ENCODE measurements at regions not wholly inside any gene's neighbourhood (a gene's known extent, or its start where the extent isn't known, plus 50 kb on each side); places are given as distances from the start of the nearest gene placed in this dataset.

DNA sequence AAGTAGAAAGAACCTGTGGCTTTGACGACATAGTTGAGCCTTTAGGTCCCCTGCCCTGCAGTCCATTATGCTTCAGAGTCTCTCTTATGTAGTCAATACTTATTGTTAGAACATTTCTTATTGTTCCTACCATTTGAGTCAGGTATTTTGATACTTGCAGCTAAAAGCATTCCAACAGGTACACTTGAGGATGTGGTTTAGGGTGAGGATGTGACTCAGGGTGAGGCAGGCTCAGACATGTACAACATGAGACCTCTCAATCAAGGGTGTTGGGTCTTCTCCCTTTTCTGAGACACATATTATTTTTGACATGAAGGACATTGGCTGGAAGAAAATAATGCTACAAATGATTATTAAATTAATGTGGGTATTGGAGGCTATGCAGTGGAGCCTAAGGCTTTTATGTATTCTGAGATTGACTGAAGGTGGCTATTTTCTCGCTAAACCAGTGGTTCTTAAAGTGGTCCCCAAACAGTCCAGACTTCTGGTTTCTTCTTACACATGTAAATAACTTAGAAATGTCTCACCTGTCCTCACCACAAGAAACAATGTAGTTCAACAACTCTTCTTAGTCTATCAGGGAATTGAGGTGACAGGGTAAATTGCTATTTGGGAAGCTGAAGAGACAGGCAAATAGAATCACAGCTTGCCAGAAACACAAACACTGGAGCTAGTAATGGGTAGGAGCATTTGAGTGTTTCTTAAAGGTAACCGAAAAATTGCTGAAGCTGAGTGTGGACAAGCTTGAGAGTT is 135.5 kb upstream of the ZPLD1 start:
- WGBS: 83% methylated on average over 2 of the region's 3 CpGs
- H4K8ac ChIP-seq (ENCODE audit: low read length): no peak overlapping the region
- H3K79me1 ChIP-seq (replicated peaks; ENCODE audit: low read length, poor library complexity, severe bottlenecking): no peaks in the 10 kb centered on the region
- no peak overlapping the region for H2BK15ac ChIP-seq (ENCODE audit: low read depth, poor library complexity, severe bottlenecking)
- no peak overlapping the region for H2BK5ac ChIP-seq (ENCODE audit: low read depth, low read length, poor library complexity, severe bottlenecking)
- no peak overlapping the region for H3K4ac ChIP-seq (ENCODE audit: low read depth in 1 of 2, low read length in 2 of 2)
- no peak overlapping the region for H3K23ac ChIP-seq (ENCODE audit: low read length in 2 of 2)
- H3K4me1 ChIP-seq (ENCODE audit: control insufficient read depth, insufficient read depth, low read depth, low read length): no peaks in the 10 kb centered on the region
- no peak overlapping the region for H2AFZ ChIP-seq (ENCODE audit: low read depth, low read length)
- no peak overlapping the region for H3K14ac ChIP-seq (ENCODE audit: low read length in 2 of 2)
- no peaks in the 10 kb centered on the region for H3K36me3 ChIP-seq (ENCODE audit: control insufficient read depth in 1 of 2, insufficient read depth in 2 of 2, low read depth in 1 of 2, low read length in 2 of 2)
- H3K4me3 ChIP-seq (ENCODE audit: insufficient read depth in 1 of 2, low read depth in 1 of 2, low read length in 2 of 2): no peak overlapping the region
- no peak overlapping the region for H3K4me2 ChIP-seq (ENCODE audit: low read length, poor library complexity, severe bottlenecking)
- no peak overlapping the region for H2BK120ac ChIP-seq (ENCODE audit: low read depth, low read length)
- no peak overlapping the region for H4K91ac ChIP-seq (ENCODE audit: low read length)
- no peak overlapping the region for H2BK12ac ChIP-seq (ENCODE audit: low read length in 2 of 2)
- no peak overlapping the region for H3K9ac ChIP-seq (ENCODE audit: low read length)
- no peak overlapping the region for H3K18ac ChIP-seq (ENCODE audit: low read depth in 1 of 2, low read length in 2 of 2)
- DNase-seq: no peak
- H3K27me3 ChIP-seq (ENCODE audit: control insufficient read depth in 1 of 2, insufficient read depth in 1 of 2, low read length in 2 of 2): peaks cover 0 to 3% of the 10 kb centered on the region in 2 experiments
- no peak overlapping the region for H2AK5ac ChIP-seq (ENCODE audit: low read length, severe bottlenecking)
- no peaks in the 10 kb centered on the region for H3K9me3 ChIP-seq (ENCODE audit: control insufficient read depth, low read length)
- H3K27ac ChIP-seq (ENCODE audit: low read length, poor library complexity, severe bottlenecking): no peak overlapping the region

DNA sequence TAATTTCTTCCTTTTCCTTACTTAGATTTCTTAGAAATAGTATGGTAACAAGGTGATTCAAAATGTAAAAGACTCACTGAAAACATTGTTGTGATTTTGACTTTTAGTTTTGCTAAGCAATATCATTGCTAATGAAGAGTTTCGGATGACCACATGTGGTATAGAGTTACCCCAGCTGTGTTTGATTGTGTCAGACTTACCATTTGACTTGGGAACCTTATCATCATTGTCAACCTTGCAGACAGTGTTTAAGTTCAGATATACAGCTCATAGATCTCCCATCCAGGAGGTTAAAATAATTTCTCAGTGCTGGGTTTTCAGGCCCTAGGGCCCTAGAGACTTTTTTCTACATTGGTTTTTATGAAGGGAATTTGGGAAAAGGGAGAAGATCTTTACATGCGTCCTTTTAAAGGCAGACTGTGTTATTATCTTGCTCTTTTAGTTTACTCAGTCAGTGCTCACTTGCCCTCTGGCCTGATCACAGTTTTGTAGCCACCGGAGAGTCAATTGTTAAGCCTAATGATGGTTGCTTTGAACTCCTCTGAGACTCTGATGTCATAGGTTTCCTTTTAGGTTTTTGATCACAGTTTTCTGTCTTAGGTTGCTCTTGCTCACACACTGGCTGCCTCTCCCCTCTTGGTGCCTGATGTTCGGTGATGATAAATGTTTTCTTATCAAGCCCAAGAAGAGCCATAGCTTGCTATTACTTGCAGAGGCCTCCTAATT is 133.5 kb upstream of the ZPLD1 start:
- no peak overlapping the region for H2BK15ac ChIP-seq (ENCODE audit: low read depth, poor library complexity, severe bottlenecking)
- H3K9me3 ChIP-seq (ENCODE audit: control insufficient read depth, low read length): no peaks in the 10 kb centered on the region

DNA sequence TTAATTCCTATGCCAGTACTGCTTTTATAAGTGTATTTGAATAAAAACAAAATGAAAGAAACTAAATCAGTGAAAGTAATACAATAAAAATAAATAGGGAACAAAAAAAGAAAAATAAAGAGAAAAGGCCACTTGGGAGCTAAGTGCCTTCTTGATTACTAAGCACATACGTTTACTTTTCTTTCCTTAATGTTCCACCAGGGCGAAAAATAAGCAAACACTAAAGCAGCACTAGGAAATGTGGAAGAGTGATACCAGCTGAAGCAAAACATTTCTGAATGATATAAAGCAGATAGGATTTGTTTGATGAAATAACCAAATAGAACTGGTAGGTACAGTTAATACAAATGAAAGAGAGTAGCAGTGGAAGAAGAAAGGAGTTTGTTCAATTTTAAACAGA is 132.8 kb upstream of the ZPLD1 start:
- H3K9ac ChIP-seq (ENCODE audit: low read length): no peak overlapping the region
- no peak overlapping the region for H2BK15ac ChIP-seq (ENCODE audit: low read depth, poor library complexity, severe bottlenecking)
- H3K36me3 ChIP-seq (ENCODE audit: control insufficient read depth in 1 of 2, insufficient read depth in 2 of 2, low read depth in 1 of 2, low read length in 2 of 2): no peaks in the 10 kb centered on the region
- no peak overlapping the region for H3K23ac ChIP-seq (ENCODE audit: low read length in 2 of 2)
- no peak overlapping the region for H4K91ac ChIP-seq (ENCODE audit: low read length)
- H3K4ac ChIP-seq (ENCODE audit: low read depth in 1 of 2, low read length in 2 of 2): no peak overlapping the region
- no peak overlapping the region for H2AFZ ChIP-seq (ENCODE audit: low read depth, low read length)
- no peak overlapping the region for H2BK120ac ChIP-seq (ENCODE audit: low read depth, low read length)
- no peaks in the 10 kb centered on the region for H3K79me1 ChIP-seq (replicated peaks; ENCODE audit: low read length, poor library complexity, severe bottlenecking)
- H2BK5ac ChIP-seq (ENCODE audit: low read depth, low read length, poor library complexity, severe bottlenecking): no peak overlapping the region
- H2AK5ac ChIP-seq (ENCODE audit: low read length, severe bottlenecking): no peak overlapping the region
- H4K8ac ChIP-seq (ENCODE audit: low read length): no peak overlapping the region
- no peaks in the 10 kb centered on the region for H3K9me3 ChIP-seq (ENCODE audit: control insufficient read depth, low read length)
- DNase-seq: no peak
- H3K4me3 ChIP-seq (ENCODE audit: insufficient read depth in 1 of 2, low read depth in 1 of 2, low read length in 2 of 2): no peak overlapping the region
- no peaks in the 10 kb centered on the region for H3K4me1 ChIP-seq (ENCODE audit: control insufficient read depth, insufficient read depth, low read depth, low read length)
- H3K27ac ChIP-seq (ENCODE audit: low read length, poor library complexity, severe bottlenecking): no peak overlapping the region
- no peaks in the 10 kb centered on the region for H3K27me3 ChIP-seq (ENCODE audit: control insufficient read depth in 1 of 2, insufficient read depth in 1 of 2, low read length in 2 of 2)
- no peak overlapping the region for H3K4me2 ChIP-seq (ENCODE audit: low read length, poor library complexity, severe bottlenecking)
- H3K14ac ChIP-seq (ENCODE audit: low read length in 2 of 2): no peak overlapping the region
- H2BK12ac ChIP-seq (ENCODE audit: low read length in 2 of 2): no peak overlapping the region
- WGBS: 53% methylated on average over 1 of the region's 2 CpGs
- no peak overlapping the region for H3K18ac ChIP-seq (ENCODE audit: low read depth in 1 of 2, low read length in 2 of 2)

More for the DNA sequence above, 133.5 kb upstream of the ZPLD1 start:
- Histone ChIP-seq H4K91ac (ENCODE audit: low read length) (no peak overlapping the region), H3K27me3 (ENCODE audit: control insufficient read depth in 1 of 2, insufficient read depth in 1 of 2, low read length in 2 of 2) (no peaks in the 10 kb centered on the region), H3K9ac (ENCODE audit: low read length) (no peak overlapping the region), H4K8ac (ENCODE audit: low read length) (no peak overlapping the region), H3K14ac (ENCODE audit: low read length in 2 of 2) (no peak overlapping the region), H3K4me2 (ENCODE audit: low read length, poor library complexity, severe bottlenecking) (no peak overlapping the region), H3K27ac (ENCODE audit: low read length, poor library complexity, severe bottlenecking) (no peak overlapping the region), H3K4ac (ENCODE audit: low read depth in 1 of 2, low read length in 2 of 2) (no peak overlapping the region), H2BK120ac (ENCODE audit: low read depth, low read length) (no peak overlapping the region), H3K36me3 (ENCODE audit: control insufficient read depth in 1 of 2, insufficient read depth in 2 of 2, low read depth in 1 of 2, low read length in 2 of 2) (no peaks in the 10 kb centered on the region), H3K79me1 (replicated peaks; ENCODE audit: low read length, poor library complexity, severe bottlenecking) (no peaks in the 10 kb centered on the region), H3K4me3 (ENCODE audit: insufficient read depth in 1 of 2, low read depth in 1 of 2, low read length in 2 of 2) (no peak overlapping the region), H3K4me1 (ENCODE audit: control insufficient read depth, insufficient read depth, low read depth, low read length) (no peaks in the 10 kb centered on the region), H3K18ac (ENCODE audit: low read depth in 1 of 2, low read length in 2 of 2) (no peak overlapping the region), H3K23ac (ENCODE audit: low read length in 2 of 2) (no peak overlapping the region), H2BK5ac (ENCODE audit: low read depth, low read length, poor library complexity, severe bottlenecking) (no peak overlapping the region), H2AFZ (ENCODE audit: low read depth, low read length) (no peak overlapping the region), H2BK12ac (ENCODE audit: low read length in 2 of 2) (no peak overlapping the region), H2AK5ac (ENCODE audit: low read length, severe bottlenecking) (no peak overlapping the region)
- WGBS: 92% methylated on average over 4 of the region's 4 CpGs
- DNase-seq: no peak

DNA sequence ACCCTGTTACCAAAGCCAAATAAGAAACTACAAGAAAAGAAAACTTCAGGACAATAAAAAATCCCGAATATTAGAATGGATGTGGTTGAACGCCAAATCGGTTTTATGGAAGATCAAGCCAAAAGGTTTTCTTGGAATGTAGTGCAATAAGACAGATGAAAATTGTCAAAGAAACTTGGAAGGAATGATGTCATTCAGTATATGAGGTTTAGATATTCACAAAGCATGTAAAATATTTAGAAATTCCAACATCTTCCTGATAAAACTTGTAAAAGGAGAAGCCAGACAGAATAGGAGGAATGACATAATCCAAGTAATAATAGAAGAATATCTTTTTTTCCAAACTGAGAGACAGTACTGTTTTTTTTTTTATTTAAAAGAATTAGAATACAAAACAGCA is 130.3 kb upstream of the ZPLD1 start:
- Histone ChIP-seq H2AK5ac (ENCODE audit: low read length, severe bottlenecking) (no peak overlapping the region), H2BK120ac (ENCODE audit: low read depth, low read length) (no peak overlapping the region), H3K18ac (ENCODE audit: low read depth in 1 of 2, low read length in 2 of 2) (no peak overlapping the region), H3K4ac (ENCODE audit: low read depth in 1 of 2, low read length in 2 of 2) (no peak overlapping the region), H3K79me1 (replicated peaks; ENCODE audit: low read length, poor library complexity, severe bottlenecking) (no peaks in the 10 kb centered on the region), H3K23ac (ENCODE audit: low read length in 2 of 2) (no peak overlapping the region), H3K36me3 (ENCODE audit: control insufficient read depth in 1 of 2, insufficient read depth in 2 of 2, low read depth in 1 of 2, low read length in 2 of 2) (no peaks in the 10 kb centered on the region), H2BK12ac (ENCODE audit: low read length in 2 of 2) (no peak overlapping the region), H4K91ac (ENCODE audit: low read length) (no peak overlapping the region), H4K8ac (ENCODE audit: low read length) (no peak overlapping the region), H3K9me3 (ENCODE audit: control insufficient read depth, low read length) (no peaks in the 10 kb centered on the region), H3K9ac (ENCODE audit: low read length) (no peak overlapping the region), H2AFZ (ENCODE audit: low read depth, low read length) (no peak overlapping the region), H3K27me3 (ENCODE audit: control insufficient read depth in 1 of 2, insufficient read depth in 1 of 2, low read length in 2 of 2) (no peaks in the 10 kb centered on the region), H3K27ac (ENCODE audit: low read length, poor library complexity, severe bottlenecking) (no peak overlapping the region), H3K4me2 (ENCODE audit: low read length, poor library complexity, severe bottlenecking) (no peak overlapping the region), H3K14ac (ENCODE audit: low read length in 2 of 2) (no peak overlapping the region), H2BK15ac (ENCODE audit: low read depth, poor library complexity, severe bottlenecking) (no peak overlapping the region), H3K4me3 (ENCODE audit: insufficient read depth in 1 of 2, low read depth in 1 of 2, low read length in 2 of 2) (no peak overlapping the region), H2BK5ac (ENCODE audit: low read depth, low read length, poor library complexity, severe bottlenecking) (no peak overlapping the region), H3K4me1 (ENCODE audit: control insufficient read depth, insufficient read depth, low read depth, low read length) (no peaks in the 10 kb centered on the region)
- no peak for DNase-seq
- 95% methylated on average over 3 of the region's 3 CpGs for WGBS

Data from mesenchymal stem cell (in vitro differentiated cells and primary cell).